ENCODE measurements at regions not wholly inside any gene's neighbourhood (a gene's known extent, or its start where the extent isn't known, plus 50 kb on each side); places are given as distances from the start of the nearest gene placed in this dataset.
"Not testable (repeated sequence)": the region's sequence is repeated elsewhere in the genome, so short reads cannot be mapped to it uniquely, and the experiment has no call there.

DNA sequence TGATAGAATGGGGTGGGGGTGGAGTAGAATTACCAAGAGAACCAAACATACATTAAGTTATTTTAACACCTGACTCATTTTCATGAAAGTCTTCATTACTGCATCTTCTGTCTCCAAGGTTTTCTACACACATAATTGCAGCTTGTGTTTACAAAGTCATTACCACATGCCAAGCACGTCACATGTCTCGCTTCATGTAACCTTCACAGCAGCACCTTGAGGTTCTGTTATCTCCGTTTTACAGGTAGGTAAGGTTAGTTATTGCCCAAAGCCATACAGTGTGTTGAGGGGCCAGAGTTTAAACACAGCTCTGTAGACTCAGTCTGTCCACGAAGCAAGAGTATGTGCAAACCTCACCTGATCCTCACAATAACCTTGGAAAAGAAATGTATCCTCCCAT is 64.3 kb upstream of the RBM19 start:
- Mint-ChIP-seq H3K36me3 (ENCODE audit: low read depth) (no peaks in the 10 kb centered on the region), H3K27me3 (ENCODE audit: low read depth) (peaks cover 44% of the 10 kb centered on the region), H3K9me3 (peaks cover 4% of the 10 kb centered on the region), H3K4me1 (no peaks in the 10 kb centered on the region), H3K4me3 (no peak overlapping the region), H3K27ac (no peak overlapping the region)
- no peak for TF ChIP-seq CTCF (IDR thresholded peaks at IDR 0.05; ENCODE audit: unreplicated experiment in 3 of 3)

DNA sequence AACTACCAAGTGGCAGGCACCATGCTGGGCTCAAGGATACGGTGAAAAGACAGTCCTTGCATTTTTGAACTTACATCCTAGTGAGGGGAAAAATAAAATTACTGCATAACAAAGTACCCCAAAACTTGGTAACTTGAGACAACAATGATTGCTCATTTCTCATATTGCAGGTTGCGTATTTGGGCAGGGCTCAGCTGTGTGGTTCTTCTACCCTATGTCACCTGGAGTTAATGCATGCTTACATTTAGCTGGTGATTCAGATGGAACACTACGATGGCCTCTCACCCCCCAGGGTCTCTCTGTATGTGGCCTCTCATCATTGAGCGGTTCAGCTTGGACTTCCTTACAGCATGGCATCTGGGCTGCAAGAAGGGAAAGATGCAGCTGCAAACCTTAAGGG is 60.7 kb upstream of the RBM19 start:
- no peak overlapping the region for H3K4me3 Mint-ChIP-seq
- no peaks in the 10 kb centered on the region for H3K36me3 Mint-ChIP-seq (ENCODE audit: low read depth)
- no peaks in the 10 kb centered on the region for H3K4me1 Mint-ChIP-seq
- H3K27ac Mint-ChIP-seq = no peak overlapping the region
- no peak for TF ChIP-seq CTCF (IDR thresholded peaks at IDR 0.05; ENCODE audit: unreplicated experiment in 3 of 3)
- H3K9me3 Mint-ChIP-seq = peaks cover 4% of the 10 kb centered on the region
- H3K27me3 Mint-ChIP-seq (ENCODE audit: low read depth) = peaks cover 28% of the 10 kb centered on the region

- H3K27ac Mint-ChIP-seq = no peak overlapping the region
- H3K27me3 Mint-ChIP-seq (ENCODE audit: low read depth) = peaks cover 35% of the 10 kb centered on the region
- H3K4me3 Mint-ChIP-seq = no peak overlapping the region
- H3K4me1 Mint-ChIP-seq = no peaks in the 10 kb centered on the region
- H3K9me3 Mint-ChIP-seq = peaks cover 4% of the 10 kb centered on the region
- H3K36me3 Mint-ChIP-seq (ENCODE audit: low read depth) = no peaks in the 10 kb centered on the region
- no peak for TF ChIP-seq CTCF (IDR thresholded peaks at IDR 0.05; ENCODE audit: unreplicated experiment in 3 of 3)
Observed at GRCh38 chr12:114025935-114026334, 59.8 kb upstream of the RBM19 start.

- not testable (repeated sequence) for H3K4me1 Mint-ChIP-seq; H3K27ac Mint-ChIP-seq; H3K36me3 Mint-ChIP-seq (ENCODE audit: low read depth); H3K4me3 Mint-ChIP-seq; H3K9me3 Mint-ChIP-seq
- peaks cover 36% of the 10 kb centered on the region for H3K27me3 Mint-ChIP-seq (ENCODE audit: low read depth)
Observed at GRCh38 chr12:114022081-114022480, 56.0 kb upstream of the RBM19 start.

DNA sequence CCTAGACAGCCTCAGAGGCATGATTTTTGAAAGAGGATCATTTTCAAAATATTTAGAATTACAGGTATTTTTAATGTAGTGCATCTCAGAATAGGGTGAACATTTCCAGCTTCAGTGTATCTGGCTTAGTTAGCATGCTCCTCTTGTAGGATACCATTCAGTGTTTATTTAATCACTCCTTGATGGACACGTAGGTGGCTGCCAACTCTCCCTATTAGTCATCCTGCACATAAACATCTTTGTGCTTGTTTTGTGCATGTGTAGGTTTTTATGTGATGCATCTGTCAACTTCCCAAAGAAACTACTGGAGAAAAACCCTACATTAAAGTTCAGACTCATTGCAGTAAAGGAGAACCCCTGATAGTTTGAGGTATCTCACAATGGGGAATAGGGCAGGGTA is 52.5 kb upstream of the RBM19 start:
- TF ChIP-seq CTCF (IDR thresholded peaks at IDR 0.05; ENCODE audit: unreplicated experiment in 3 of 3) = no peak
- Mint-ChIP-seq H3K36me3 (ENCODE audit: low read depth) (no peaks in the 10 kb centered on the region), H3K9me3 (no peaks in the 10 kb centered on the region), H3K27ac (no peak overlapping the region), H3K27me3 (ENCODE audit: low read depth) (peaks cover 38% of the 10 kb centered on the region), H3K4me3 (no peak overlapping the region), H3K4me1 (no peaks in the 10 kb centered on the region)

Measured in nephron (organoid).